SK-N-SH (cell line): ENCODE measurements at regions not wholly inside any gene's neighbourhood (a gene's known extent, or its start where the extent isn't known, plus 50 kb on each side); places are given as distances from the start of the nearest gene placed in this dataset.

Source experiments
- CTCF ChIA-PET: fragments of 300-600, 350-600 bp; formaldehyde crosslinking; extraction: SDS; loops from one replicate; lab custom pipeline; 2021; lab: Yijun Ruan, JAX
- POLR2A ChIA-PET: fragments of 350-600 bp; sonication (Branson Sonifier 250); formaldehyde crosslinking; extraction: SDS; loops from one replicate; lab custom pipeline; 2020; ENCODE audit warnings: antibody characterized with exemption, inconsistent platforms; lab: Yijun Ruan, JAX
- DNase-seq: peaks from one replicate; pipeline ENCODE4 v3.0.0; 2012
- H2AFZ ChIP-seq: fragments of 200-600 bp; sonication (generic); 2 replicates; pipeline ENCODE4 v1.8.1; 2016; ENCODE audit warnings: antibody characterized with exemption, mild to moderate bottlenecking, low read depth
- H3F3A ChIP-seq: fragments of 200-600 bp; sonication (generic); replicated peaks from 2 replicates; pipeline ENCODE3; 2016; ENCODE audit warnings: antibody characterized with exemption, mild to moderate bottlenecking; ENCODE audit not compliant: insufficient read depth
- H3K27ac ChIP-seq, 2 experiments: fragments of 200-500 bp in 1 of 2; fragments of 200-600 bp in 1 of 2; sonication (Bioruptor generic) in 1 of 2; sonication (generic), shearing (Covaris generic) in 1 of 2; 2 replicates each; pipeline versions ENCODE4 v1.5.1 to v1.6.1; 2014 to 2016; ENCODE audit warnings: low read depth in 2 of 2, inconsistent platforms in 1 of 2, low read length in 1 of 2, mild to moderate bottlenecking in 1 of 2, mixed read lengths in 1 of 2
- H3K27me3 ChIP-seq: fragments of 200-600 bp; sonication (generic), shearing (Covaris generic); 2 replicates; pipeline ENCODE4 v1.6.1; 2016; ENCODE audit warnings: mixed run types; ENCODE audit not compliant: insufficient read depth
- H3K36me3 ChIP-seq, 2 experiments: fragments of 200-500 bp in 1 of 2; fragments of 200-600 bp in 1 of 2; sonication (Bioruptor generic) in 1 of 2; sonication (generic) in 1 of 2; replicated peaks in 1 of 2; 2 replicates each; pipeline versions ENCODE3 to v1.5.1; 2014 to 2016; ENCODE audit warnings: low read length in 1 of 2, mild to moderate bottlenecking in 1 of 2; ENCODE audit not compliant: insufficient read depth in 2 of 2, control insufficient read depth in 1 of 2
- H3K4me1 ChIP-seq, 2 experiments: fragments of 200-500 bp in 1 of 2; fragments of 200-600 bp in 1 of 2; sonication (Bioruptor generic) in 1 of 2; sonication (generic), shearing (Covaris generic) in 1 of 2; 2 replicates each; pipeline versions ENCODE4 v1.5.1 to v1.6.1; 2014 to 2016; ENCODE audit warnings: low read depth in 1 of 2, low read length in 1 of 2, mixed run types in 1 of 2; ENCODE audit not compliant: insufficient read depth in 2 of 2, control insufficient read depth in 1 of 2
- H3K4me2 ChIP-seq: fragments of 200-600 bp; sonication (generic), shearing (Covaris generic); 2 replicates; pipeline ENCODE4 v1.6.1; 2017; ENCODE audit warnings: mixed run types
- H3K4me3 ChIP-seq, 2 experiments: fragments of 200-500 bp in 1 of 2; fragments of 200-600 bp in 1 of 2; sonication (Bioruptor generic) in 1 of 2; sonication (generic), shearing (Covaris generic) in 1 of 2; 2 replicates each; pipeline versions ENCODE4 v1.5.1 to v1.8.1; 2014 to 2016; ENCODE audit warnings: low read depth in 2 of 2, inconsistent platforms in 1 of 2, low read length in 1 of 2, mild to moderate bottlenecking in 1 of 2, mixed read lengths in 1 of 2, moderate library complexity in 1 of 2
- H3K79me2 ChIP-seq: fragments of 200-600 bp; sonication (generic); 2 replicates; pipeline ENCODE4 v1.8.1; 2017; ENCODE audit warnings: mild to moderate bottlenecking; ENCODE audit not compliant: insufficient read depth
- H3K9ac ChIP-seq: fragments of 200-600 bp; sonication (generic); 2 replicates; pipeline ENCODE4 v1.6.1; 2017; ENCODE audit warnings: mixed run types
- H3K9me2 ChIP-seq: fragments of 200-600 bp; sonication (generic); 2 replicates; pipeline ENCODE4 v1.6.1; 2017; ENCODE audit warnings: mixed run types
- H3K9me3 ChIP-seq: fragments of 200-600 bp; sonication (generic); 2 replicates; pipeline ENCODE4 v1.6.1; 2017; ENCODE audit warnings: mixed run types, mild to moderate bottlenecking, moderate library complexity
- H4K20me1 ChIP-seq: fragments of 200-600 bp; sonication (generic); 2 replicates; pipeline ENCODE4 v1.6.1; 2017; ENCODE audit warnings: mild to moderate bottlenecking, mixed run types; ENCODE audit not compliant: insufficient read depth
- CHD2 ChIP-seq: fragments of 150-350 bp; IDR thresholded peaks from 2 replicates; pipeline ENCODE4 v1.6.1; 2018; ENCODE audit warnings: low read length; ENCODE audit not compliant: partially characterized antibody
- CTCF ChIP-seq: fragments of 200-600 bp; sonication (generic); IDR thresholded peaks from 2 replicates; pipeline ENCODE4 v1.6.1; 2017; ENCODE audit warnings: antibody characterized with exemption, mild to moderate bottlenecking, moderate library complexity
- ELF1 ChIP-seq: IDR thresholded peaks from 2 replicates; pipeline ENCODE4 v1.4.0; 2012
- EZH2phosphoT487 ChIP-seq: fragments of 200-600 bp; sonication (generic); IDR thresholded peaks from 2 replicates; pipeline ENCODE4 v1.6.1; 2017; ENCODE audit warnings: low read depth, mixed run types, mild to moderate bottlenecking, antibody characterized with exemption, moderate library complexity, borderline replicate concordance
- FOSL2 ChIP-seq: IDR thresholded peaks from 2 replicates; pipeline ENCODE4 v1.4.0; 2012; ENCODE audit warnings: low read depth, mild to moderate bottlenecking, moderate library complexity, borderline replicate concordance
- FOXJ3 ChIP-seq: sonication (generic); formaldehyde crosslinking; IDR thresholded peaks from 2 replicates; pipeline ENCODE4 v1.5.1; 2020; ENCODE audit warnings: mild to moderate bottlenecking, missing genetic modification reagents
- GATA2 ChIP-seq: sonication (generic); formaldehyde crosslinking; IDR thresholded peaks from 2 replicates; pipeline ENCODE4 v1.5.0; 2020; ENCODE audit warnings: mild to moderate bottlenecking, missing genetic modification reagents
- JUND ChIP-seq: IDR thresholded peaks from 2 replicates; pipeline ENCODE4 v1.4.0; 2012
- MAX ChIP-seq: IDR thresholded peaks from 2 replicates; pipeline ENCODE4 v1.4.0; 2012; ENCODE audit warnings: low read depth
- MEF2A ChIP-seq: IDR thresholded peaks from 2 replicates; pipeline ENCODE4 v1.4.0; 2012; ENCODE audit warnings: low read depth, borderline replicate concordance
- NFIC ChIP-seq: IDR thresholded peaks from 2 replicates; pipeline ENCODE4 v1.4.0; 2012; ENCODE audit warnings: borderline replicate concordance
- POLR2AphosphoS5 ChIP-seq: IDR thresholded peaks from 2 replicates; pipeline ENCODE4 v1.6.1; 2012; ENCODE audit warnings: low read depth, low read length
- RAD21 ChIP-seq: IDR thresholded peaks from 2 replicates; pipeline ENCODE4 v1.6.1; 2012; ENCODE audit warnings: mild to moderate bottlenecking, low read length
- SIN3A ChIP-seq: IDR thresholded peaks from 2 replicates; pipeline ENCODE4 v1.6.1; 2012; ENCODE audit warnings: low read depth, mild to moderate bottlenecking, low read length, moderate library complexity, borderline replicate concordance
- SMC3 ChIP-seq: IDR thresholded peaks from 2 replicates; pipeline ENCODE4 v1.6.1; 2012; ENCODE audit warnings: low read depth, low read length, improper control_type of control experiment
- TAF1 ChIP-seq: IDR thresholded peaks from 2 replicates; pipeline ENCODE4 v1.6.1; 2012; ENCODE audit warnings: low read depth, mild to moderate bottlenecking, low read length, moderate library complexity, borderline replicate concordance
- TCF12 ChIP-seq: IDR thresholded peaks from 2 replicates; pipeline ENCODE4 v1.4.0; 2012
- TEAD4 ChIP-seq: IDR thresholded peaks from 2 replicates; pipeline ENCODE4 v1.4.0; 2012; ENCODE audit warnings: mild to moderate bottlenecking, borderline replicate concordance; ENCODE audit not compliant: insufficient read depth
- USF1 ChIP-seq: IDR thresholded peaks from 2 replicates; pipeline ENCODE4 v1.4.0; 2012; ENCODE audit warnings: low read depth, borderline replicate concordance
- ZBTB33 ChIP-seq: IDR thresholded peaks from 2 replicates; pipeline ENCODE4 v1.4.0; 2012; ENCODE audit warnings: low read depth, borderline replicate concordance
- WGBS: methylation state at CpG from one replicate; pipeline ENCODE4 v1.1.6; 2017; ENCODE audit warnings: low lambda C conversion rate; 5-methylcytosine and 5-hydroxymethylcytosine counted together

- CTCF ChIA-PET, result interaction anchor here (0.5 to 1.1 kb wide), 2 partner anchors 20 to 116 kb away, joined by 3 to 5 read pairs; no protein-coding TSS in a partner anchor
These were observed 62.9 kb upstream of the FOXN2 start for GRCh38 chr2:48251437-48252148.

GRCh38 chr2:48253301-48253700 lies 61.2 kb upstream of the FOXN2 start:
- Histone ChIP-seq H3K4me3 (no peak overlapping the region), H3K9ac (no peak overlapping the region), H3K27me3 (no peaks in the 10 kb centered on the region), H2AFZ (no peak overlapping the region), H3K36me3 (no peaks in the 10 kb centered on the region), H3K4me1 (peaks cover 0 to 9% of the 10 kb centered on the region in 2 experiments; a peak in 3 of 4 replicates), H3F3A (peaks cover 7% of the 10 kb centered on the region), H3K4me2 (no peak overlapping the region), H3K9me3 (no peaks in the 10 kb centered on the region), H3K79me2 (no peaks in the 10 kb centered on the region), H4K20me1 (no peaks in the 10 kb centered on the region), H3K27ac (no peak overlapping the region), H3K9me2 (no peaks in the 10 kb centered on the region)
- WGBS, result 100% methylated on average over 1 of the region's 1 CpG
- TF ChIP-seq CHD2 (no peak), MEF2A (no peak), FOSL2 (no peak), MAX (no peak), CTCF (no peak), POLR2AphosphoS5 (no peak), FOXJ3 (CRISPR knock-in tag) (no peak), JUND (no peak), GATA2 (CRISPR knock-in tag) (no peak), USF1 (no peak), TEAD4 (no peak), SMC3 (no peak), SIN3A (no peak), ZBTB33 (no peak)
- DNase-seq, result no peak
- ChIA-PET POLR2A (no interaction called here), CTCF (interaction anchor here (0.7 to 1.4 kb wide), 2 partner anchors 17 to 530 kb away, joined by 3 read pairs; no protein-coding TSS in a partner anchor)

More at GRCh38 chr2:48251437-48252148, 62.9 kb upstream of the FOXN2 start:
- no peak for DNase-seq
- H3K4me3 ChIP-seq, result no peak overlapping the region
- H3K9me3 ChIP-seq, result no peaks in the 10 kb centered on the region
- 76% methylated on average over 3 of the region's 3 CpGs for WGBS
- H3K36me3 ChIP-seq, result no peaks in the 10 kb centered on the region
- TF ChIP-seq MAX, result no peak
- no peak for TF ChIP-seq NFIC
- TF ChIP-seq TCF12, result no peak
- no peak for TF ChIP-seq RAD21
- TF ChIP-seq ELF1, result no peak
- TF ChIP-seq TAF1, result no peak
- TF ChIP-seq EZH2phosphoT487, result no peak
- no peak overlapping the region for H3K27ac ChIP-seq
- no peaks in the 10 kb centered on the region for H3K9me2 ChIP-seq
- peaks cover 0 to 9% of the 10 kb centered on the region in 2 experiments; a peak in 3 of 4 replicates for H3K4me1 ChIP-seq
- H2AFZ ChIP-seq, result no peak overlapping the region
- peaks cover 7% of the 10 kb centered on the region for H3F3A ChIP-seq
- H3K79me2 ChIP-seq, result no peaks in the 10 kb centered on the region
- no peak overlapping the region for H3K4me2 ChIP-seq
- POLR2A ChIA-PET, result no interaction called here
- H3K9ac ChIP-seq, result no peak overlapping the region
- H4K20me1 ChIP-seq, result no peaks in the 10 kb centered on the region
- no peaks in the 10 kb centered on the region for H3K27me3 ChIP-seq
